ENCODE measurements at regions not wholly inside any gene's neighbourhood (a gene's known extent, or its start where the extent isn't known, plus 50 kb on each side); places are given as distances from the start of the nearest gene placed in this dataset.

GRCh38 chr6:163871616-163872015 is 457.1 kb downstream of the QKI start:
- TF ChIP-seq CTCF (IDR thresholded peaks at IDR 0.05) = no peak
- Histone ChIP-seq H3K4me3 (no peak overlapping the region), H3K27ac (no peak overlapping the region)
- no peak for DNase-seq (ENCODE audit: low spot score)

GRCh38 chr6:163867518-163868292 is 453.2 kb downstream of the QKI start:
- Histone ChIP-seq H3K4me3 (no peak overlapping the region), H3K27ac (no peak overlapping the region)
- DNase-seq (ENCODE audit: low spot score) = no peak
- TF ChIP-seq CTCF (IDR thresholded peaks at IDR 0.05) = no peak

- DNase-seq (ENCODE audit: low spot score) = no peak
- no peak for TF ChIP-seq CTCF (IDR thresholded peaks at IDR 0.05)
- H3K27ac ChIP-seq = no peak overlapping the region
- no peak overlapping the region for H3K4me3 ChIP-seq
These were observed 451.7 kb downstream of the QKI start for GRCh38 chr6:163866192-163866591.

DNA sequence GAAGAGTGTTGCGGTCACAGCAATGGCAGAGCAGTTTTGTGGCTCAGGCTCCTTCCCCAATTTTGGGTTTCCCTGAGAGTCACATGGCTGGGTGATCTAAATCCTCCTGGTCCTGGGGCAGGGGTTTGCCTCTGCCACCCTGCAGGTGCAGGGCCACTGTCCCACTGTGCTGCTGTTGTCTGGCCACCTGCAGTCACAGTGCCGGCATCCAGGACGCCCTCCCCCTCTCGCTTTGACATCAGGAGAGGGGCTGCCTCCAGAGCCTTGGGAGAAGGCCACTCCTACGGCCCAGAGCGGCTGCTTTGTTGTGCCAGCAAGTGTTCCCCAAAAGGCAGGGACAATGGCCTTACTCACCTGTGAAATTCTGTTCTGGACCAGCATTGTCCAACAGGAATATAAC is 449.0 kb downstream of the QKI start:
- no peak overlapping the region for H3K4me3 ChIP-seq
- TF ChIP-seq CTCF (IDR thresholded peaks at IDR 0.05) = no peak
- no peak for DNase-seq (ENCODE audit: low spot score)
- no peak overlapping the region for H3K27ac ChIP-seq

GRCh38 chr6:163862701-163863100 is 448.2 kb downstream of the QKI start:
- Histone ChIP-seq H3K4me3 (no peak overlapping the region), H3K27ac (no peak overlapping the region)
- no peak for TF ChIP-seq CTCF (IDR thresholded peaks at IDR 0.05)
- DNase-seq (ENCODE audit: low spot score) = no peak

DNA sequence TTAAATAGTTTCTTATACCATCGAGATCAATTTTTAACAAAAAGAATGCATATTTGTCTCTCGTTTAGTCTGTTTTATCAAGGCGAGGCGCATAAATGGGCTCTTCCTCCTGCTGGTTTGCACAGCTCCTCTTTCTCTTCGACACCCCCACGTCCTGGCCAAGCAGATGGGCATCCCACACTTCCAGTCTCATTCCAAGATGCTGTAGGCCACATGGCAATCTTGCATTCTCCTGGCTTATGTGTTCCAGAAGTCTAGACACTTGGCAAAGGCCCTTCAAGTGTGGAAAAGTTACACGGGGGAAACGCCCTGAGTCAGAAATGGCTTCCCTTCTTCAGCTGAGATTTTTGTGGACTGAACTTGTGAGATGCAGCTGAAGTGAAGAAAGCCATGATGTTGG is 447.1 kb downstream of the QKI start:
- no peak overlapping the region for H3K27ac ChIP-seq
- no peak for DNase-seq (ENCODE audit: low spot score)
- H3K4me3 ChIP-seq = no peak overlapping the region
- no peak for TF ChIP-seq CTCF (IDR thresholded peaks at IDR 0.05)
